ENCODE measurements at regions not wholly inside any gene's neighbourhood (a gene's known extent, or its start where the extent isn't known, plus 50 kb on each side); places are given as distances from the start of the nearest gene placed in this dataset.

DNA sequence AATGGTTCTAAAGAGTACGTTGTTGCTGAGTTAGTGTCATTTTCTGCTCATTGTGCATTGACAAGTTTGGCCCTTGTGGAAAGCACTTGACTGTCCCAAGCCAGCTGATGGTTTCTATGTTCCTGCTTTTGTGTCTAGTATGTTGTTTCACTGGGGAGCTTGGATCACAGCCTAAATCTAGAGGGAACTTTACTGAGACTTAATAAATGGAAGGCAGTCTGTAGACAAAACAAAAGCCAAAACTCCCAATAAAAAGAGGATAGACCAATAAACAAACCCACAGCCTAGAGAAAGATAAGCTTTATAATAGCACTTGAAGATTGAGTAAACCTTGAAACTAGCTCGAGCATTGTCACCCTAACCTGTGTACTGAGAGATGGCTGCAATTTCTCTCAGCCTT, 196.8 kb downstream of the ADRA2A start:
- TF ChIP-seq, protein P1, sequence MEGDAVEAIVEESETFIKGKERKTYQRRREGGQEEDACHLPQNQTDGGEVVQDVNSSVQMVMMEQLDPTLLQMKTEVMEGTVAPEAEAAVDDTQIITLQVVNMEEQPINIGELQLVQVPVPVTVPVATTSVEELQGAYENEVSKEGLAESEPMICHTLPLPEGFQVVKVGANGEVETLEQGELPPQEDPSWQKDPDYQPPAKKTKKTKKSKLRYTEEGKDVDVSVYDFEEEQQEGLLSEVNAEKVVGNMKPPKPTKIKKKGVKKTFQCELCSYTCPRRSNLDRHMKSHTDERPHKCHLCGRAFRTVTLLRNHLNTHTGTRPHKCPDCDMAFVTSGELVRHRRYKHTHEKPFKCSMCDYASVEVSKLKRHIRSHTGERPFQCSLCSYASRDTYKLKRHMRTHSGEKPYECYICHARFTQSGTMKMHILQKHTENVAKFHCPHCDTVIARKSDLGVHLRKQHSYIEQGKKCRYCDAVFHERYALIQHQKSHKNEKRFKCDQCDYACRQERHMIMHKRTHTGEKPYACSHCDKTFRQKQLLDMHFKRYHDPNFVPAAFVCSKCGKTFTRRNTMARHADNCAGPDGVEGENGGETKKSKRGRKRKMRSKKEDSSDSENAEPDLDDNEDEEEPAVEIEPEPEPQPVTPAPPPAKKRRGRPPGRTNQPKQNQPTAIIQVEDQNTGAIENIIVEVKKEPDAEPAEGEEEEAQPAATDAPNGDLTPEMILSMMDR (IDR thresholded peaks at IDR 0.05) = no peak
- TF ChIP-seq POLR2AphosphoS5 (IDR thresholded peaks at IDR 0.05) = no peak

Data from sigmoid colon (tissue), 4 donors.